ENCODE measurements at regions not wholly inside any gene's neighbourhood (a gene's known extent, or its start where the extent isn't known, plus 50 kb on each side); places are given as distances from the start of the nearest gene placed in this dataset.

- no peak for TF ChIP-seq CTCF (IDR thresholded peaks at IDR 0.05)
- TF ChIP-seq POLR2A (IDR thresholded peaks at IDR 0.05): no peak
Measured at GRCh38 chr7:68684246-68684839, 913.9 kb upstream of the AUTS2 start.
